HL-60 (cell line): ENCODE measurements at regions not wholly inside any gene's neighbourhood (a gene's known extent, or its start where the extent isn't known, plus 50 kb on each side); places are given as distances from the start of the nearest gene placed in this dataset.

Experiments
- DNase-seq, 2 experiments: peaks; one replicate each; pipeline ENCODE4 v3.0.0-alpha.2; 2010 to 2020; ENCODE audit warnings: low read depth in 1 of 2, low spot score in 1 of 2
- H3K27ac ChIP-seq: fragments of 250-450 bp; sonication (Bioruptor Pico); replicated peaks from 2 replicates; pipeline ENCODE4 v1.5.1; 2020; ENCODE audit warnings: mild to moderate bottlenecking, moderate library complexity
- H3K27me3 ChIP-seq: fragments of 250-450 bp; sonication (Bioruptor Pico); 2 replicates; pipeline ENCODE4 v1.5.1; 2021; ENCODE audit warnings: mild to moderate bottlenecking, moderate library complexity; ENCODE audit not compliant: insufficient read depth, poor library complexity, severe bottlenecking
- H3K4me3 ChIP-seq: replicated peaks from 2 replicates; pipeline ENCODE4 v1.5.1; 2011; ENCODE audit warnings: mild to moderate bottlenecking, control low read depth, low read length; ENCODE audit not compliant: insufficient read depth
- CTCF ChIP-seq: IDR thresholded peaks from one replicate; pipeline ENCODE4 v1.5.1; 2011; ENCODE audit warnings: low read length, control low read depth, inconsistent platforms; ENCODE audit not compliant: insufficient read depth
- GABPA ChIP-seq: IDR thresholded peaks from 2 replicates; pipeline ENCODE4 v1.6.1; 2012; ENCODE audit warnings: low read depth
- POLR2AphosphoS5 ChIP-seq: IDR thresholded peaks from 2 replicates; pipeline ENCODE4 v1.6.1; 2012; ENCODE audit warnings: low read depth
- REST ChIP-seq: IDR thresholded peaks from 2 replicates; pipeline ENCODE4 v1.6.1; 2012; ENCODE audit warnings: low read depth; ENCODE audit not compliant: insufficient replicate concordance
- SPI1 ChIP-seq: IDR thresholded peaks from 2 replicates; pipeline ENCODE4 v1.6.1; 2012; ENCODE audit warnings: low read depth, mild to moderate bottlenecking, borderline replicate concordance

- H3K27me3 ChIP-seq: no peaks in the 10 kb centered on the region
- no peak overlapping the region for H3K4me3 ChIP-seq
- H3K27ac ChIP-seq: no peak overlapping the region
- TF ChIP-seq GABPA (no peak), POLR2AphosphoS5 (no peak), CTCF (no peak)
- no peak for DNase-seq
These were observed 290.4 kb upstream of the STT3B start for GRCh38 chr3:31242026-31242960.

DNA sequence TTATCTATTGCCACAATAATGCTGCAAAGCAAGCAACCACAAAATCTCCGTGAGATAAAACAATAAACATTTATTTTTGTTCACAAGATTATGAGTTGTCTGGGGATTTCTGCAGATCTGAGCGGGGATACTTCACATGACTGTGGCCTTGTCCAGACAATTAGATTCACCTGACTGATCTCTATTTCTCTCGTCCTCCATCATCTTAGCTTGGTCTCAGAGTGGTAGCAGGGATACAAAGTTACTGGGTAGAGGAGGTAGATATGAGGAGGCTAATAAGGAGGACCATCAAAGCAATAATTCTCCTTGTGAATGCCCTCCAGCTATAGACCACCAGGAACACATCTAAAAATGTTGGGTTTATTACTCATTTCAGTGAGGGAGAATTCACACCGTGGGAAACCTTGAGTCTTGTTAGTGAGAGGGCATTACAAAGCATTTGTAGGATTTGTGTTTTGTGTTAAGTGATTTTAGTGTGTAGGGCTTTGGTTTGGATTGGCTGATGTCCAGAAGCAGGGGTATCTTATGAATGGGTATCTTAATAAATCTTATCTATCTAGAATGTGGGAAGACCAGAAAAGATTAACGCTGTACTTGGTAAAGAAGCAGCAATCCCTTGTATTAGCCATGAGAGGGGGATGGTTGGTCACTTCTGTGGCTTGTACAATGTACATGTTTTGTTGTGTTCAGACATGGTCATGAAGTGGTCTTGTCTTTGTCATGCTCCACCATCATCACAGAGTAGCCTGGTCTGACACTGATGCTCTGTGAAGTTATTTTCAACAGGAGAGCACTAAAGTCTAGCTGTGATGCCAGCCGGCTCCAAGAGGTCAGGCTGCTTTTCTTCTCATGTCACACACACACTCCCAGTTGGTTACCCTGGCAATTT lies 287.6 kb upstream of the STT3B start:
- H3K27ac ChIP-seq: no peak overlapping the region
- H3K4me3 ChIP-seq: no peak overlapping the region
- TF ChIP-seq POLR2AphosphoS5 (no peak), REST (no peak), CTCF (no peak), GABPA (no peak), SPI1 (no peak)
- no peak for DNase-seq
- H3K27me3 ChIP-seq: no peaks in the 10 kb centered on the region

GRCh38 chr3:31246293-31247062 lies 286.2 kb upstream of the STT3B start:
- TF ChIP-seq CTCF (no peak), REST (no peak), POLR2AphosphoS5 (no peak), GABPA (no peak), SPI1 (no peak)
- Histone ChIP-seq H3K27ac (no peak overlapping the region), H3K27me3 (no peaks in the 10 kb centered on the region), H3K4me3 (no peak overlapping the region)
- DNase-seq: no peak
